Stimulated activated CD4-positive, alpha-beta T cell treated with anti-CD3 and anti-CD28 coated beads, TNF-alpha, amount 100 ng/mL, for 1 hour (primary cell): ENCODE measurements at regions not wholly inside any gene's neighbourhood (a gene's known extent, or its start where the extent isn't known, plus 50 kb on each side); places are given as distances from the start of the nearest gene placed in this dataset.

Source experiments
- DNase-seq, 3 donors: peaks; one replicate each; pipeline ENCODE4 v3.0.0-alpha.2; 2020; ENCODE audit warnings: low read depth in 3 of 3, low spot score in 1 of 3

GRCh38 chr3:82773207-82773606 lies 1011.8 kb upstream of the GBE1 start:
- DNase-seq: no peak

GRCh38 chr3:82764521-82764920 lies 1003.1 kb upstream of the GBE1 start:
- no peak for DNase-seq

GRCh38 chr3:82761858-82762257 lies 1000.4 kb upstream of the GBE1 start:
- DNase-seq: no peak

- DNase-seq: no peak
Measured at GRCh38 chr3:82745544-82745943, 984.1 kb upstream of the GBE1 start.

GRCh38 chr3:82743196-82743595 lies 981.8 kb upstream of the GBE1 start:
- no peak for DNase-seq

GRCh38 chr3:82741346-82741745 lies 979.9 kb upstream of the GBE1 start:
- no peak for DNase-seq

GRCh38 chr3:82739390-82739789 lies 977.9 kb upstream of the GBE1 start:
- no peak for DNase-seq

GRCh38 chr3:82736696-82737277 lies 975.3 kb upstream of the GBE1 start:
- DNase-seq: no peak

GRCh38 chr3:82715091-82715856 lies 953.8 kb upstream of the GBE1 start:
- no peak for DNase-seq

- DNase-seq: no peak
Measured at GRCh38 chr3:82707035-82707434, 945.6 kb upstream of the GBE1 start.

GRCh38 chr3:82685761-82686160 lies 924.3 kb upstream of the GBE1 start:
- DNase-seq: no peak

GRCh38 chr3:82676356-82677026 lies 915.0 kb upstream of the GBE1 start:
- DNase-seq: no peak

- no peak for DNase-seq
Measured at GRCh38 chr3:82672966-82673365, 911.5 kb upstream of the GBE1 start.

- no peak for DNase-seq
Measured at GRCh38 chr3:82671466-82671865, 910.0 kb upstream of the GBE1 start.

- no peak for DNase-seq
Measured at GRCh38 chr3:82654708-82655107, 893.3 kb upstream of the GBE1 start.

GRCh38 chr3:82643948-82644347 lies 882.5 kb upstream of the GBE1 start:
- no peak for DNase-seq

- no peak for DNase-seq
Measured at GRCh38 chr3:82641701-82642100, 880.3 kb upstream of the GBE1 start.

- no peak for DNase-seq
Measured at GRCh38 chr3:82640254-82640653, 878.8 kb upstream of the GBE1 start.

- DNase-seq: no peak
Measured at GRCh38 chr3:82637574-82637973, 876.1 kb upstream of the GBE1 start.

- DNase-seq: no peak
Measured at GRCh38 chr3:82636177-82636576, 874.7 kb upstream of the GBE1 start.

GRCh38 chr3:82633319-82633718 lies 871.9 kb upstream of the GBE1 start:
- no peak for DNase-seq

GRCh38 chr3:82629937-82630336 lies 868.5 kb upstream of the GBE1 start:
- DNase-seq: no peak
